Lung (tissue), 11 donors: ENCODE measurements at regions not wholly inside any gene's neighbourhood (a gene's known extent, or its start where the extent isn't known, plus 50 kb on each side); places are given as distances from the start of the nearest gene placed in this dataset.

Experiments used
- ATAC-seq: fragments of 200-7000 bp; cut with Tn5 transposase; one replicate; pipeline ENCODE4 v1.9.1; 2020; ENCODE audit warnings: moderate number of reproducible peaks; ENCODE audit not compliant: insufficient read depth, low FRiP score
- DNase-seq, 3 donors: peaks; one replicate each; pipeline ENCODE4 v3.0.0-alpha.2; 2013 to 2017
- H3K27ac ChIP-seq, 2 donors: one replicate each; pipeline ENCODE4 v1.5.1; 2013; ENCODE audit warnings: mild to moderate bottlenecking in 2 of 2, moderate library complexity in 2 of 2, control low read depth in 1 of 2, inconsistent platforms in 1 of 2, low read depth in 1 of 2, low read length in 1 of 2
- H3K27me3 ChIP-seq, 3 donors: one replicate each; pipeline ENCODE4 v1.5.1; 2013; ENCODE audit warnings: low read length in 2 of 3; ENCODE audit not compliant: control insufficient read depth in 3 of 3, insufficient read depth in 3 of 3
- H3K36me3 ChIP-seq, 4 donors: one replicate each; pipeline ENCODE4 v1.5.1; 2013; ENCODE audit warnings: low read length in 4 of 4, mild to moderate bottlenecking in 1 of 4, moderate library complexity in 1 of 4; ENCODE audit not compliant: control insufficient read depth in 4 of 4, insufficient read depth in 4 of 4
- H3K4me1 ChIP-seq, 5 donors: one replicate each; pipeline ENCODE4 v1.5.1; 2013; ENCODE audit warnings: low read length in 5 of 5, mild to moderate bottlenecking in 2 of 5, moderate library complexity in 1 of 5; ENCODE audit not compliant: control insufficient read depth in 5 of 5, insufficient read depth in 5 of 5
- H3K4me3 ChIP-seq: one replicate; pipeline ENCODE4 v1.5.1; 2013; ENCODE audit warnings: mild to moderate bottlenecking, control low read depth, moderate library complexity
- H3K9ac ChIP-seq, 2 donors: one replicate each; pipeline ENCODE4 v1.5.1; 2013; ENCODE audit warnings: low read length in 2 of 2, control low read depth in 1 of 2; ENCODE audit not compliant: insufficient read depth in 1 of 2
- H3K9me3 ChIP-seq, 4 donors: one replicate each; pipeline ENCODE4 v1.5.1; 2013; ENCODE audit warnings: low read length in 3 of 4, mild to moderate bottlenecking in 1 of 4, moderate library complexity in 1 of 4; ENCODE audit not compliant: control insufficient read depth in 4 of 4, insufficient read depth in 3 of 4
- CTCF ChIP-seq: IDR thresholded peaks from 2 replicates; pipeline ENCODE4 v1.5.1; 2012; ENCODE audit warnings: mild to moderate bottlenecking; ENCODE audit errors: control extremely low read depth, extremely low read depth
- WGBS, 2 donors: extraction: QIAGEN DNeasy Blood & Tissue Kit; methylation state at CpG; one replicate each; pipeline ENCODE4 v1.1.7; 2013; 5-methylcytosine and 5-hydroxymethylcytosine counted together
- donor health status: control.
- donor health status: control.
- donor health status: Bipolar disorder and iron deficiency.
- donor health status: healthy.
- donor health status: DM: yes; HTN: yes; CAD: no.

- Histone ChIP-seq H3K4me1 (no peaks in the 10 kb centered on the region), H3K9me3 (peaks cover 0 to 3% (median 0%) of the 10 kb centered on the region in 4 donors), H3K9ac (no peak overlapping the region), H3K4me3 (no peak overlapping the region), H3K27ac (no peak overlapping the region), H3K27me3 (no peaks in the 10 kb centered on the region), H3K36me3 (no peaks in the 10 kb centered on the region)
- DNase-seq: no peak
- TF ChIP-seq CTCF: no peak
- ATAC-seq: no peak
Measured at GRCh38 chr1:190665045-190665444, 187.4 kb upstream of the BRINP3 start.

GRCh38 chr1:190667914-190668313, 190.2 kb upstream of the BRINP3 start:
- no peaks in the 10 kb centered on the region for H3K4me1 ChIP-seq
- no peak for ATAC-seq

GRCh38 chr1:190679044-190679443, 201.4 kb upstream of the BRINP3 start:
- no peaks in the 10 kb centered on the region for H3K36me3 ChIP-seq
- H3K27me3 ChIP-seq: no peaks in the 10 kb centered on the region
- H3K4me3 ChIP-seq: no peak overlapping the region
- no peaks in the 10 kb centered on the region for H3K4me1 ChIP-seq
- 76 to 85% methylated on average over 4 of the region's 4 CpGs for WGBS, 2 donors
- ATAC-seq (no peak), DNase-seq (no peak)
- no peak overlapping the region for H3K9ac ChIP-seq
- H3K27ac ChIP-seq: no peak overlapping the region
- TF ChIP-seq CTCF: no peak
- peaks cover 0 to 4% (median under 1%) of the 10 kb centered on the region in 4 donors for H3K9me3 ChIP-seq

More at GRCh38 chr1:190667914-190668313, 190.2 kb upstream of the BRINP3 start:
- TF ChIP-seq CTCF: no peak
- no peak overlapping the region for H3K27ac ChIP-seq
- no peaks in the 10 kb centered on the region for H3K27me3 ChIP-seq
- no peak for DNase-seq
- H3K9ac ChIP-seq: no peak overlapping the region
- no peak overlapping the region for H3K4me3 ChIP-seq
- no peaks in the 10 kb centered on the region for H3K36me3 ChIP-seq
- H3K9me3 ChIP-seq: peaks cover 0 to 5% (median 2%) of the 10 kb centered on the region in 4 donors

GRCh38 chr1:190679454-190679853, 201.8 kb upstream of the BRINP3 start:
- Histone ChIP-seq H3K4me3 (no peak overlapping the region), H3K36me3 (no peaks in the 10 kb centered on the region), H3K27ac (no peak overlapping the region), H3K4me1 (no peaks in the 10 kb centered on the region), H3K9me3 (no peaks in the 10 kb centered on the region), H3K9ac (no peak overlapping the region), H3K27me3 (no peaks in the 10 kb centered on the region)
- no peak for TF ChIP-seq CTCF
- WGBS, 2 donors: 59 to 76% methylated on average over 2 of the region's 2 CpGs
- ATAC-seq (no peak), DNase-seq (no peak)
